ENCODE measurements at regions not wholly inside any gene's neighbourhood (a gene's known extent, or its start where the extent isn't known, plus 50 kb on each side); places are given as distances from the start of the nearest gene placed in this dataset.
"Not testable (repeated sequence)": the region's sequence is repeated elsewhere in the genome, so short reads cannot be mapped to it uniquely, and the experiment has no call there.

DNA sequence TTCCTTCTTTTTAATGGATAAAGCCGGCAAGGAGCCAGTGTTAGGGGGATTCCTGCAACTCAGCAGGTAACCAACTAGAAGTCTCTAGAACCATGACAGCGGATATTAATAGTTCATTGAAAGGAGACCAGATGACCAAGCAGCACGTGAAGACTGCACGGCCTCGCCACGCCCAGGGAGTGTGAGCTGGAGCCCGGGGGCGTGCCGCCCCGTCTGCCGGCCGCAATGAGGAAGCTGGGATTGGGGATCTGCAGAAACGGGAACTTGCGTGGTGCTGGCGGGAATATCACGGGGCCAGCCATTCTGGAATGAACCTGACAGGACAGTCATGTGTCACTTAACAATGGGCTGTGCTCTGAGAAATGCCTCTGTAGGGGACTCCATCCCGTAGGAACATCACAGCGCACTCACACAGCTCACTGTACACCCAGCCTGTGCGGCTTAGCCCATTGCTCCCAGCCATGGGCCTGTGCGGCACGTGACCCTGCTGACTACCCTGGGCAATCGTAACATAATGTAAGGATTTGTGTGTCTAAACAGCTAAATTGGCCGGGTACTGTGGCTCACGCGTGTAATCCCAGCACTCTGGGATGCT, 4092.8 kb upstream of the TPTE start:
- H3K4me3 Mint-ChIP-seq (ENCODE audit: unreplicated experiment); H3K36me3 ChIP-seq (ENCODE audit: control insufficient read depth, insufficient read depth, low read length); H3K9me3 ChIP-seq; CTCF ChIA-PET; H3K27ac Mint-ChIP-seq (ENCODE audit: unreplicated experiment); BruUV-seq (replicated peaks); H3K27me3 ChIP-seq (replicated peaks; ENCODE audit: control insufficient read depth, insufficient read depth, low read length); H3K4me1 Mint-ChIP-seq (ENCODE audit: low read depth, unreplicated experiment); H3K4me1 ChIP-seq; H3K4me3 ChIP-seq (ENCODE audit: low read depth, low read length); H3K27me3 Mint-ChIP-seq (ENCODE audit: insufficient read depth, unreplicated experiment); intact Hi-C loops (cut with micrococcal nuclease; ENCODE audit: unreplicated experiment); H3K9me3 Mint-ChIP-seq (ENCODE audit: unreplicated experiment); POLR2A ChIA-PET; H3K36me3 Mint-ChIP-seq (ENCODE audit: insufficient read depth, unreplicated experiment): not testable (repeated sequence)
- peak in 1 of 2 experiments; percentile 3 for DNase-seq

DNA sequence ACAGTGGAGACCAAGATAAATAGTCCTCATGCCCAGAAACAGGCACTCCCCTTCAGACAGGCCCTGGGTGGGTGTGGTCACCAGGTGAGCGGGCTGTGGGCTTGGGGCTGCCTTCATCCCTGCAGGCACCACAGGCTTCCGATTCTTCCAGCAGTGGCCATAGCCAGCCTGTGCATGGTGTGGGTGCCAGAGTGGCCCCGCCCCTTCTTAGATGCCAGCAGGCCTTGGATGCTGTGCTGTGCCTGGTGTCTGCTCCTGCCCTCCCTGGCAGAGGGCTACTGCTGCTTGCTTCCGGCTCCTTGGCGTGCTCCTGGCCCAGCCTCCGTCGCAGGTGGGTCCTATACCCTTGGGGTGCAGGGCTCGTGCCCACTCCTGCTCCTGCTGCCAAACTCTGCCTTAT, 4091.5 kb upstream of the TPTE start:
- H3K4me1 Mint-ChIP-seq (ENCODE audit: low read depth, unreplicated experiment); H3K36me3 ChIP-seq (ENCODE audit: control insufficient read depth, insufficient read depth, low read length); H3K4me1 ChIP-seq; H3K27me3 ChIP-seq (replicated peaks; ENCODE audit: control insufficient read depth, insufficient read depth, low read length); H3K4me3 ChIP-seq (ENCODE audit: low read depth, low read length); H3K27me3 Mint-ChIP-seq (ENCODE audit: insufficient read depth, unreplicated experiment); H3K27ac Mint-ChIP-seq (ENCODE audit: unreplicated experiment); BruUV-seq (replicated peaks); intact Hi-C loops (cut with micrococcal nuclease; ENCODE audit: unreplicated experiment); H3K9me3 ChIP-seq; POLR2A ChIA-PET; H3K9me3 Mint-ChIP-seq (ENCODE audit: unreplicated experiment); H3K36me3 Mint-ChIP-seq (ENCODE audit: insufficient read depth, unreplicated experiment); H3K4me3 Mint-ChIP-seq (ENCODE audit: unreplicated experiment); CTCF ChIA-PET: not testable (repeated sequence)
- DNase-seq, result peak in 1 of 2 experiments; percentile 29

DNA sequence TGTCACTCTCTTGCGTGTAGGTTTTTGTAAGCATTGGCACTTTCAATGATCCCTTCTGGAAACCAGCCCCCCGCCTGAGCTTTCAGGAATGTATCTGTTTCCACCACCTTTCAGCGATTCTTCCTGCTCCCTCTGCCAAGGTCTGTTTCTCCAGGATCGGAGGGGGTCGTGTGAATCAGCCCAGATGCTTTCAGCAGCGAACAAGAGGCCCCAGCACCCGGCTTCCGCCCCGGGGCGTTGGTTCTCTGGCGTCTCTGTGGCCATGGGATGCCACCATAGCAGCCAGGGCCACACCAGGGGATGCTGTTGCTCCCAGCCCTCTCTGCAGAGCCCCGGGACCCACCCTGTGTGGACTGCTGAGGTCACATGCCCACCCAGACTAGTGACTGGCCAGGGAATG, 4088.2 kb upstream of the TPTE start:
- H3K4me1 ChIP-seq; H3K27me3 ChIP-seq (replicated peaks; ENCODE audit: control insufficient read depth, insufficient read depth, low read length); POLR2A ChIA-PET; H3K9me3 Mint-ChIP-seq (ENCODE audit: unreplicated experiment); H3K4me1 Mint-ChIP-seq (ENCODE audit: low read depth, unreplicated experiment); H3K4me3 ChIP-seq (ENCODE audit: low read depth, low read length); H3K36me3 ChIP-seq (ENCODE audit: control insufficient read depth, insufficient read depth, low read length); H3K27me3 Mint-ChIP-seq (ENCODE audit: insufficient read depth, unreplicated experiment); H3K9me3 ChIP-seq; CTCF ChIA-PET; H3K27ac Mint-ChIP-seq (ENCODE audit: unreplicated experiment); H3K4me3 Mint-ChIP-seq (ENCODE audit: unreplicated experiment); BruUV-seq (replicated peaks); DNase-seq; intact Hi-C loops (cut with micrococcal nuclease; ENCODE audit: unreplicated experiment); H3K36me3 Mint-ChIP-seq (ENCODE audit: insufficient read depth, unreplicated experiment): not testable (repeated sequence)

DNA sequence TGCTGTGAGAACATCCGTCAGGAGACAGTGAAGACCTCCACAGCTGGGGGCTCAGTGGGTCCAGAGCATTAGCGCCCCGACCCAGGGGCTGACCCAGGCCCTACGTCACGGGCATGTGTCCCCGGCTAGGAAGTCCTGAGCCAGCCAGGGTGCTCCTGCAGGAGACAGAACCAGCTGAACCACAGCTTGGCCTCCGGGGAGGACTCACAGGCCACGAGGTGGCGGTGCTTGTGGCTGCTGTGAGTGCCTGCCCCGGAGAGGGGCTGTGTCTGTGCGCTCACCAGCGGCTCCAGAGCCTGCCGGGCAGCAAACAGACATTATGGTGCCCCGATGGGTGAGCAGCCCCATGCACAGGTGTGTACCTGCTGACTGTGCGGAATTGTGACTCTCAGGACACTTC, 4085.2 kb upstream of the TPTE start:
- H3K27me3 ChIP-seq (replicated peaks; ENCODE audit: control insufficient read depth, insufficient read depth, low read length); H3K9me3 ChIP-seq; H3K4me1 Mint-ChIP-seq (ENCODE audit: low read depth, unreplicated experiment); H3K36me3 ChIP-seq (ENCODE audit: control insufficient read depth, insufficient read depth, low read length); BruUV-seq (replicated peaks); H3K9me3 Mint-ChIP-seq (ENCODE audit: unreplicated experiment); H3K4me3 ChIP-seq (ENCODE audit: low read depth, low read length); H3K4me3 Mint-ChIP-seq (ENCODE audit: unreplicated experiment); POLR2A ChIA-PET; H3K27ac Mint-ChIP-seq (ENCODE audit: unreplicated experiment); CTCF ChIA-PET; H3K4me1 ChIP-seq; H3K36me3 Mint-ChIP-seq (ENCODE audit: insufficient read depth, unreplicated experiment); intact Hi-C loops (cut with micrococcal nuclease; ENCODE audit: unreplicated experiment); H3K27me3 Mint-ChIP-seq (ENCODE audit: insufficient read depth, unreplicated experiment): not testable (repeated sequence)
- DNase-seq, result peak in 1 of 2 experiments; percentile 18

DNA sequence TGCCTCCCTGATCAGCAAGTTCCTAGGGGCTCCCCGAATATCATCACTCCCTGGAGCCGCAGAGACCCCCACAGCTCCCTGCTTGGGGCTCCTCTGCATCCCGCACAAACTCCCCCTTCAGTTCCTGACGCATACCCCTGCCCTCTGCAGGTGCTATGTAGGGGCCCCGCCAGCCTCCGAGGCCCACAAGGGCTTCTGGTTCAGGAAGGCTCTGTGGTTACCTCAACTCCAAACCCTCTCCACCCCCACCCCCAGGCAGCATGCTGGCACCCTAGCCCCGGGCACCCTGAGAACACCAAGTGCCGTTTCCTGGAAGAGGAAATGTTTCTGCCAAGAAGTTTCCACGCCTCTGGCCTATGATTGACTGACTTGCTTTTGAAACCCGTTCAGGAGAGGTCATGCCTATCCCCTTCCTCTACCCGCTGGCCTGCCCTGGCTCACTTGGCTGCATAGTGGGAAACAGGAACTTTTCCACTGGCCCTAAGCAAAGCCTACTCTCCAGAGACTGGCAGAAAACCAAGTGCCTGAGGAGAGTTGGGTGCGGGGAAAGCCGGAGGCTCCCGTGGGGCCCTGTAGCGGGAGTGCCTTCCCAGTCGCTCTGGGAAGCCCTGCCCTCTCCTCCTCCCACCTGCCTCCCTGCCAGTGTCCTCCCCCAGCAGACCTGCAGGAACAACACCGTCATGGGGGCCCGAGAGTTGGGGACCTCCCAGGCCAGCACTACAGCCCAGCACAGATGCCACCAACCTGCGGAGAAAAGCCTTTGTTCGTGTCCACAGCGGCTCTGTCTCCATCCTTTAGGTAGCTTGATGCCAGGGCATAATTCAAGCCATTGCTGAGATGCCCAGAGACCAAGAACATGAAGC, 4084.2 kb upstream of the TPTE start:
- H3K9me3 Mint-ChIP-seq (ENCODE audit: unreplicated experiment); H3K4me3 ChIP-seq (ENCODE audit: low read depth, low read length); H3K27me3 Mint-ChIP-seq (ENCODE audit: insufficient read depth, unreplicated experiment); H3K4me1 ChIP-seq; H3K4me3 Mint-ChIP-seq (ENCODE audit: unreplicated experiment); CTCF ChIA-PET; H3K36me3 ChIP-seq (ENCODE audit: control insufficient read depth, insufficient read depth, low read length); BruUV-seq (replicated peaks); H3K4me1 Mint-ChIP-seq (ENCODE audit: low read depth, unreplicated experiment); H3K9me3 ChIP-seq; POLR2A ChIA-PET; intact Hi-C loops (cut with micrococcal nuclease; ENCODE audit: unreplicated experiment); H3K27ac Mint-ChIP-seq (ENCODE audit: unreplicated experiment); H3K36me3 Mint-ChIP-seq (ENCODE audit: insufficient read depth, unreplicated experiment); H3K27me3 ChIP-seq (replicated peaks; ENCODE audit: control insufficient read depth, insufficient read depth, low read length): not testable (repeated sequence)
- DNase-seq, result peak in 1 of 2 experiments; percentile 11

DNA sequence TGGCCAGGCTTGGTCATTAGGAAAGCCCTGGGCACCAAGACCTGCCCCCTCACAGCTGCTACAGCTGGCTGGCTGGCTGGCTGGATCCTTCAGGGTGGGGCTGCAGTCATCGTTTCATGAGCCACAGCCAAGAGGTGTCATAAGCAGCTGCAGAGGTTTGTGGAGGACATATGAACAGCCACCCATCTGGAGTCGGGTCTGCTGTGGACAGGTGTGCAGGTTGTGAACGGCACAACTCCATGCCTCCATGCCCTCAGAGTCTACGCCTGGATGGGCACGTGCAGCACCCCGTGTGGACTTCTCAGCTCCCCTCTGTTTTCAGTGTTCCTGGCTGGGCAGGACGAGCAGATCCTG, 4083.6 kb upstream of the TPTE start:
- BruUV-seq (replicated peaks); H3K27me3 ChIP-seq (replicated peaks; ENCODE audit: control insufficient read depth, insufficient read depth, low read length); H3K9me3 Mint-ChIP-seq (ENCODE audit: unreplicated experiment); CTCF ChIA-PET; H3K27me3 Mint-ChIP-seq (ENCODE audit: insufficient read depth, unreplicated experiment); H3K4me3 ChIP-seq (ENCODE audit: low read depth, low read length); H3K36me3 Mint-ChIP-seq (ENCODE audit: insufficient read depth, unreplicated experiment); H3K27ac Mint-ChIP-seq (ENCODE audit: unreplicated experiment); POLR2A ChIA-PET; H3K36me3 ChIP-seq (ENCODE audit: control insufficient read depth, insufficient read depth, low read length); H3K4me1 Mint-ChIP-seq (ENCODE audit: low read depth, unreplicated experiment); H3K9me3 ChIP-seq; H3K4me1 ChIP-seq; intact Hi-C loops (cut with micrococcal nuclease; ENCODE audit: unreplicated experiment); H3K4me3 Mint-ChIP-seq (ENCODE audit: unreplicated experiment); DNase-seq: not testable (repeated sequence)

DNA sequence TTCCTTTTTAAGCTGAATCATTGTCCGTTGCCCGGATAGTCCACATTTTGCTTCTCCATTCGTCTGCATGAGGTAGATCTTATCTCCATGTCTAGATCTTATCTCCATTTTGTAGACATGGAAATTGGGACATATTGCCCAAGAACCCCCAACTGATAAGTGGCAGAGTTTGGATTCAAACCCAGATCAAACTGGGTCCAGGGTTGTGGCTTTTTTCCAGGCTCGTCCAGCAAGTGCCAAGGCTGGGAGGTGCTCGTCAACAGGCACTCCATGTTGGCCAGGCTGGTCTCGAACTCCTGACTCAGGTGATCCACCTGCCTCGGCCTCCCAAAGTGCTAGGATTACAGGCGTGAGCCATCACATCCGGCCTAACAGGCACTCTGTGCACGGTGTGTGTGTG, 4082.3 kb upstream of the TPTE start:
- BruUV-seq (replicated peaks); H3K4me3 Mint-ChIP-seq (ENCODE audit: unreplicated experiment); CTCF ChIA-PET; H3K36me3 Mint-ChIP-seq (ENCODE audit: insufficient read depth, unreplicated experiment); H3K9me3 ChIP-seq; H3K36me3 ChIP-seq (ENCODE audit: control insufficient read depth, insufficient read depth, low read length); H3K4me3 ChIP-seq (ENCODE audit: low read depth, low read length); H3K4me1 ChIP-seq; H3K27me3 ChIP-seq (replicated peaks; ENCODE audit: control insufficient read depth, insufficient read depth, low read length); H3K9me3 Mint-ChIP-seq (ENCODE audit: unreplicated experiment); H3K27me3 Mint-ChIP-seq (ENCODE audit: insufficient read depth, unreplicated experiment); POLR2A ChIA-PET; H3K27ac Mint-ChIP-seq (ENCODE audit: unreplicated experiment); H3K4me1 Mint-ChIP-seq (ENCODE audit: low read depth, unreplicated experiment); intact Hi-C loops (cut with micrococcal nuclease; ENCODE audit: unreplicated experiment): not testable (repeated sequence)
- peak in 1 of 2 experiments; percentile 1 for DNase-seq

Measured in Caco-2 (cell line).